ENCODE measurements at regions not wholly inside any gene's neighbourhood (a gene's known extent, or its start where the extent isn't known, plus 50 kb on each side); places are given as distances from the start of the nearest gene placed in this dataset.

DNA sequence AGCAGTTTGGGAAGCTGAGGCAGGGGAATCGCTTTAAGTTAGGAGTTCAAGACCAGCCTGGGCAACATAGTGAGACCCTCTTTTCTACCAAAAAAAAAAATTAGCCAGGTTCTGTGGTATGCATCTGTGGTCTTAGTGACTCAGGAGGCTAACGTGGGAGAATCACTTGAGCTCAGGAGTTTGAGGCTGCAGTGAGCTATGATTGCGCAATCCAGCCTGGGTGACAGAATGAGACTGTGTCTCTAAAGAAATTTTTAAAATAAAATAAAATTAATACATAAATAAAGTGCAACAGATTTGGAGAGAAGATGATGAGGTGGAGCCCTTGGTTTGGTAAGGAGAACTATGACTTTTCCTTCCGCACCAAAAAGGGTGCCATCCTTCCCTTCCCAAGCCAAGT is 436.9 kb downstream of the NLGN4X start:
- no peak for DNase-seq (ENCODE audit: low spot score in 2 of 2)
- H3K4me3 ChIP-seq (ENCODE audit: low read depth, poor library complexity, severe bottlenecking), result no peak overlapping the region
- 81 to 82% methylated on average over 4 of the region's 4 CpGs for WGBS, 2 donors
- TF ChIP-seq, protein P1, sequence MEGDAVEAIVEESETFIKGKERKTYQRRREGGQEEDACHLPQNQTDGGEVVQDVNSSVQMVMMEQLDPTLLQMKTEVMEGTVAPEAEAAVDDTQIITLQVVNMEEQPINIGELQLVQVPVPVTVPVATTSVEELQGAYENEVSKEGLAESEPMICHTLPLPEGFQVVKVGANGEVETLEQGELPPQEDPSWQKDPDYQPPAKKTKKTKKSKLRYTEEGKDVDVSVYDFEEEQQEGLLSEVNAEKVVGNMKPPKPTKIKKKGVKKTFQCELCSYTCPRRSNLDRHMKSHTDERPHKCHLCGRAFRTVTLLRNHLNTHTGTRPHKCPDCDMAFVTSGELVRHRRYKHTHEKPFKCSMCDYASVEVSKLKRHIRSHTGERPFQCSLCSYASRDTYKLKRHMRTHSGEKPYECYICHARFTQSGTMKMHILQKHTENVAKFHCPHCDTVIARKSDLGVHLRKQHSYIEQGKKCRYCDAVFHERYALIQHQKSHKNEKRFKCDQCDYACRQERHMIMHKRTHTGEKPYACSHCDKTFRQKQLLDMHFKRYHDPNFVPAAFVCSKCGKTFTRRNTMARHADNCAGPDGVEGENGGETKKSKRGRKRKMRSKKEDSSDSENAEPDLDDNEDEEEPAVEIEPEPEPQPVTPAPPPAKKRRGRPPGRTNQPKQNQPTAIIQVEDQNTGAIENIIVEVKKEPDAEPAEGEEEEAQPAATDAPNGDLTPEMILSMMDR (IDR thresholded peaks at IDR 0.05), result no peak
- TF ChIP-seq POLR2A (IDR thresholded peaks at IDR 0.05), result no peak
- intact Hi-C loops (cut with DNase I; ENCODE audit: low total_unique reads), result no loop called here

DNA sequence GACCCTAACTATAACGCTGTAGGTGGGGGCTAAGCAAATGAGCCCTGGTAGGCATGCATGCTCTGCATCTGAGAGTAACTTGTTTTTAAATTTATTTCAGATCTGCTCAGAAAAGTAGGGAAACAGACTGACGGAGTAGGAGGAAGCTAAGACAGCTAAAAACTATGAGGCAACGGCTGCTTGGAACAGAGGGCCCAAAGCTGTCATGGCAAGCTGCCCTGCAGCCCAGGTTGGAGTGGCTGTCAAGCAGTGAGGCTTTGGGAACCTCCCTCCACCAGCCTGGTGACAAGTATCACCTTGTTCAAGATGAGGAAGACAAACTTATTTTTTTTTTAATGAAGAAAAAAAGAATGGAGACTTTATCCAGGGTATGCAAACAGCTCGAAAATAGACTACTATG is 439.8 kb downstream of the NLGN4X start:
- intact Hi-C loops (cut with DNase I; ENCODE audit: low total_unique reads), result no loop called here
- TF ChIP-seq, protein P1 (IDR thresholded peaks at IDR 0.05), result no peak
- TF ChIP-seq POLR2A (IDR thresholded peaks at IDR 0.05), result no peak
- no peak for DNase-seq (ENCODE audit: low spot score in 2 of 2)

DNA sequence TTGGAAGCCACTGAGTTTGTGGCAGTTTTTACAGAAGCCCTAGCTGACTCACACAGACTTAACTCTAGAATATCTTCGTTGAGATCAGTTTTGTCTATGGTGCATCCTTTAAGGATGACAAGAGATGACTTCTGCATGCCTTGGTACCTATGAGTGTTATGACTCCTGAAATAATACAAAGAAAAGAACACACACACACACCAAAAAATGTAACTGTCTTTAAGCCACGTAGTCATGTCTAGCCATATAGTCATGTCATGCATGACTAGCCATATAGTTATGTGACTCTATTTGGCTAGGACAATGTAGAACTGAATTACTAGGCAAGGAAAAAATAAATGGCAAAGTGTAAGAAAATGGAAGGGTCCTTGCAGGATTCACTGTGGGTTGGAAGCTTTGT is 447.8 kb downstream of the NLGN4X start:
- WGBS, 2 donors, result 42 to 50% methylated on average over 2 of the region's 2 CpGs
- intact Hi-C loops (cut with DNase I; ENCODE audit: low total_unique reads), result no loop called here
- TF ChIP-seq, protein P1 (IDR thresholded peaks at IDR 0.05), result no peak
- no peak for TF ChIP-seq POLR2A (IDR thresholded peaks at IDR 0.05)
- no peak for DNase-seq (ENCODE audit: low spot score in 2 of 2)
- no peak overlapping the region for H3K4me3 ChIP-seq (ENCODE audit: low read depth, poor library complexity, severe bottlenecking)

More for the DNA sequence above, 439.8 kb downstream of the NLGN4X start:
- WGBS, 2 donors, result 58 to 74% methylated on average over 4 of the region's 4 CpGs
- H3K4me3 ChIP-seq (ENCODE audit: low read depth, poor library complexity, severe bottlenecking), result no peak overlapping the region

DNA sequence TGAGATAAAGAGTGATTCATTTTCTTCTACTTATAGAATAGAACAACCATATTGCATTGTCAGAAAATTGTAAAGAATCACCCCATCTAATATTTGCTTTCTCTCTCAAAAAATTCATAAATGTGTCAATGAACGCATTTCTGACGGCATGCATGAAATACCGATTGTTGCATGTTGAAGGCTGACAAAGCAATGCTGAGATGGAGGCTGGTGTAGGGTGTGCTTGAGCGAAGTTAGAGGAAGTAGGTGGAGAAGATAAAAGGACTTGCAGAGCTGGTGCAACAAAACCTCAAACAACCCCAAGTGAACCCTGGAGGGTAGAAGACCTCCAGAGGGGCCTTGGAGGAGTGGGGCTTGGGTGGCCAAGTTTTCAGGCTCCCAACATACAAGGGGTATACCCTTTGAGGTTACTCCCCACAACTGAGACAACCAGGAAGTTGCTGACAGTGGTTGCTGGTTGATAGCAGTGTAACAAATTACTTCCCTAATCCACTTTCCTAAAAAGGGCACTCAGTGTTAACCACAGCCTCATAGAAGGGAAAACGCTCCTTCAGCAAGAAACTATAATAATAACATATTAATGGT is 452.7 kb downstream of the NLGN4X start:
- DNase-seq (ENCODE audit: low spot score in 2 of 2), result no peak
- intact Hi-C loops (cut with DNase I; ENCODE audit: low total_unique reads), result no loop called here
- no peak overlapping the region for H3K4me3 ChIP-seq (ENCODE audit: low read depth, poor library complexity, severe bottlenecking)
- WGBS, 2 donors, result 43 to 52% methylated on average over 5 of the region's 5 CpGs
- TF ChIP-seq, protein P1 (IDR thresholded peaks at IDR 0.05), result no peak
- no peak for TF ChIP-seq POLR2A (IDR thresholded peaks at IDR 0.05)

DNA sequence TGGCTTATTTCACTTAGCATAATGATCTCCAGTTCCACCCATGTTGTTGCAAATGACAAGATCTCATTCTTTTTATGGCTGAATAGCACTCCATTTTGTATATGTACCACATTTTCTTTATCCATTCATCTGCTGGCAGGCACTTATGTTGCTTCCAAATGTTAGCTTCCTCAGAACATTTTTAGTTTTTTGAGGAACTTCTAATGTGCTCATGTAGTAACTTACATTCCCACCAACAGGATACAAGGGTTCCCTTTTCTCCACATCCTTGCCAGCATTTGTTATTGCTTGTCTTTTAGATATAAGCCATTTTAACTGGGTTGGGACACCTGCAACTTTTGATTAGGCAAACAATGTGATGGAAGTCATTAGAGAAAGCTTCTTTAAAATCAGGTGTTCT is 454.2 kb downstream of the NLGN4X start:
- H3K4me3 ChIP-seq (ENCODE audit: low read depth, poor library complexity, severe bottlenecking), result no peak overlapping the region
- intact Hi-C loops (cut with DNase I; ENCODE audit: low total_unique reads), result no loop called here
- TF ChIP-seq, protein P1 (IDR thresholded peaks at IDR 0.05), result no peak
- TF ChIP-seq POLR2A (IDR thresholded peaks at IDR 0.05), result no peak
- no peak for DNase-seq (ENCODE audit: low spot score in 2 of 2)

DNA sequence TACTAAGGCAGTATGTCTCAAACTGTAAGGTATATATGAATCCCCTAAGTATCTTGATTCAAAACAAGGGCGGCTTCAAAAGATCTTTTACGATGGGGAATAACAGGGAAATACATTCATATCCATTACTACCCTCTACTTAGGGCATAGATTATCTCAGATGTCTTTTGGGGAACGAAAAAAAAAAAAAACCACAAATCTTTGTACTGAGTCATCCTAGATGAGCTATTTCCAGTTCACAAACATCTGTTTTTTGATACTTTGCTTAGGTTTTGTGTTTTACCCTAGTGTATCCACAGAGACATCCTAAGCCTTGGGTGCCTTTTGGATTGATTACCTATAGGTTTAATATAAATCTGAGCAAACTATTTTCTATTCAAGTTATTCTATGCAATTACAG is 457.2 kb downstream of the NLGN4X start:
- no peak overlapping the region for H3K4me3 ChIP-seq (ENCODE audit: low read depth, poor library complexity, severe bottlenecking)
- no peak for TF ChIP-seq POLR2A (IDR thresholded peaks at IDR 0.05)
- 55 to 69% methylated on average over 3 of the region's 3 CpGs for WGBS, 2 donors
- no peak for DNase-seq (ENCODE audit: low spot score in 2 of 2)
- intact Hi-C loops (cut with DNase I; ENCODE audit: low total_unique reads), result no loop called here

Measured in lower leg skin (tissue), 4 donors.